ENCODE measurements at regions not wholly inside any gene's neighbourhood (a gene's known extent, or its start where the extent isn't known, plus 50 kb on each side); places are given as distances from the start of the nearest gene placed in this dataset.
A peak's percentile ranks its signal among the peaks of the same experiment; 100 is the strongest.
"Not testable (repeated sequence)": the region's sequence is repeated elsewhere in the genome, so short reads cannot be mapped to it uniquely, and the experiment has no call there.

DNA sequence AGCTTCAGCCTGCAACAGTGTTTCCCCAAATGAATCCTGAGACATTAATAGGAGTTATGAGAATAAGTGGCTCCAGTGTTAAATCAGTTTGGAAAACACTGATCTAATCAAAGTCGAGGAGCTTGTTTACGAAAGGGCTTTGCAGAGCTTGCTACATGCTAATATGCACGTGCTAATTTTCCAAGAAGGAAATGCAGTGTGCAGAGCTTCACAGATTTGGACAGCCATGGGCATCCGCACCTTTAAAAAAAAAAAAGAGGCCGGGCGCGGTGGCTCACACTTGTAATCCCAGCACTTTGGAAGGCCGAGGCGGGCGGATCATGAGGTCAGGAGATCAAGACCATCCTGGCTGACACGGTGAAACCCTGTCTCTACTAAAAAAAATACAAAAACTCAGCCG lies 79.7 kb upstream of the LMO2 start:
- not testable (repeated sequence) for DNase-seq (ENCODE audit: low spot score)

GRCh38 chr11:33970984-33971466 lies 79.1 kb upstream of the LMO2 start:
- DNase-seq (ENCODE audit: low spot score) = peak; percentile 80

- no peak for DNase-seq (ENCODE audit: low spot score)
These were observed 75.6 kb upstream of the LMO2 start for GRCh38 chr11:33967451-33967850.

DNA sequence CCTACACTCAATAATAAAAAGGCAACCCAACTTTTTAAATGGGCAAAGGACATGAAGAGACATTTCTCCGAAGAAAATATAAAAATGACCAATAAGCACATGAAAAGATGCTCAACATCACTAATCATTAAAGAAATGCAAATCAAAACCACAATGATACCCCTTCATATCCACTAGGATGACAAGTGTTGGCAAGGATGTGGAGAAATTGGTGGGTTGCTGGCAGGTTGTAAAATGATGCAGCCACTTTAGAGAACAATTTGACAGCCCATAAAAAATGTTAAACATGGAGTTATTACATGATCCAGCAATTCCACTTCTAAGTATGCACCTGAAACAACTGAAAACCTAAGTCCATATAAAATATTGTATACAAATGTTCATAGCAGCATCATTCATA lies 73.2 kb upstream of the LMO2 start:
- no peak for DNase-seq (ENCODE audit: low spot score)

DNA sequence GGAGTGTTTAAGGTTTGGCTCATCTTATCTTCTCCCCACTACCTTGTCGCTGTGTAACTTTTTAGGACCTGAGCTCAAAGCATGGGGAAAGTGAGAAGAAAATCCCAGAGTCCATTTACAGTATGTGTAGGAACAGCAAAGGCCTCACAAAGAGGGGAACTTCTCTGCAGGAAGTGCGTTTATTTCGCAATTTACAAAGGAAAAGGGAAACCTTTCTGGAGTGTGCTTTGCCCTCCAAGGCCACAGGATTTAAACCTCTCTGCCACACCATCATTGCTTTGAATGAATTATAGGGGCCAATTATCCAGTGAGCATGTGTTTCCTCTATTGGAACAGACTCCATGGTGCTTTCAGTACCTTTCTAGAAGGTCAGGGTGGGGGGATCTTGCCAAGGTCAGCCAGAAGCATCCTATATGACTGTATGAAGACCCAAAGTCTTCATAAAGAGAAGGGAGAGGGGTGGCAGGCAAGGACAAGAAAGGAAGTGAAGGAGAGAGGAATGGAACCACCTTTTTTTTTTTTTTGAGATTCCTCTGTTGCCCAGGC lies 68.1 kb upstream of the LMO2 start:
- no peak for DNase-seq (ENCODE audit: low spot score)

DNA sequence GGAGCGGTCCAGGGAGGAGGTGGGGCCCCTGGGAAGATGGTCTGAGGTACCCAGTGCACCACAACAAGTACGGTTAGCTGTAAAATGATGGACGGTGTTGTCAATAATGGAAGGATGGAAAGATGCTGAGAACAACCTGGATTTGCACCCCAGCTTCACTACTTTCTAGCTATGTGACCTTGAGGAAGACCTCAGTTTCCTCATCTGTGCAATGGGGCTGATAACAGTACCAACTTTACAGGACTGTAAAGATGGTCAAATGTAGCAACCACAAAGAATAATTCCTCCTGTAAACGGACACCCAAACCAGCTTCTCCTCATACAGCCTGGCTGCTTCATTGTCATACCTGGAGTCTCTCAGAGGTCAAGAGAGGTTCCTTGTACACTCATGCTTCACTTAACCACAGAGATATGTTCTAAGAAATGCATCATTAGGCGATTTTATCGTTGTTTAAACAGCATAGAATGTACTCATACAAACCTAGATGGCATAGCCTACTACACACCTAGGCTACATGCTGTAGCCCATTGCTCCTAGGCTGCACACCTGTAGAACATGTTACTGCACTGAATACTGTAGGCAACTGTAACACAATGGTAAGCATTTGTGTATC lies 65.5 kb upstream of the LMO2 start:
- no peak for DNase-seq (ENCODE audit: low spot score)

GRCh38 chr11:33956611-33957010 lies 64.7 kb upstream of the LMO2 start:
- no peak for DNase-seq (ENCODE audit: low spot score)

DNA sequence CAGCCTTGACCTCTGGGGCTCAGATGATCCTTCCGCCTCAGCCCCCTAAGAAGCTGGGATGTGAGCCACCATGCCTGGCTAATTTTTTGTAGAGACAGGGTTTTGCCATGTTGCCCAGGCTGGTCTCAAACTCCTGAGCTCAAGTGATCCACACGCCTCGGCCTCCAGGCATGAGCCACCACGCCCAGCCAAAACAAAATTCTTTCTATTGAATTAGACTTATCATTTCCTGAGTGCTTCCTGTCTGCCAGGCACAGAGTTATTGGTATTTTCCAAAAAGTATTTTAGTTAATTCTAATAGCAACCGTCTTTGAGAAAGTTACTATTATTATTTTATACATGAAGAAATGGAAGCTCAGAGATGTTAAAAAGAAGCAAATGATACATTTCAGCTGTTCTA lies 61.4 kb upstream of the LMO2 start:
- DNase-seq (ENCODE audit: low spot score) = no peak

DNA sequence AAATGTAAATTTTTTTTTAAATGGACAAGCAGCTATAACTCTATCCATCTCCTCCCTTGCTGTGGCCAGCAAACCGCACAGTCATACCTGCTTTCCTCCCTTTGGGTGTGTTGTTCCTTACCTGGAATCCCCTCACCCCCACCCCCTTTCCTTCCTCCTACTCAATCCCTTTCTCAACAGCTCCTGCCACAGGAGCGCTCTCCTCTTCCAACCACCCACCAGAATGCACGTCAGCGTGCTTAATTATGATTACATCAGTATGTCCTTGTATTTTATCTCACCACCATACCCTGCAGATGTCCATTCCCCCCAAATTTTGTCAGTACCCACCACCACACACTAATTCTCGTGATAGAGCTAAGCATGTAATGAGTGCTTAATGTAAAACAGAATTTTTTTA lies 60.9 kb upstream of the LMO2 start:
- DNase-seq (ENCODE audit: low spot score) = no peak

DNA sequence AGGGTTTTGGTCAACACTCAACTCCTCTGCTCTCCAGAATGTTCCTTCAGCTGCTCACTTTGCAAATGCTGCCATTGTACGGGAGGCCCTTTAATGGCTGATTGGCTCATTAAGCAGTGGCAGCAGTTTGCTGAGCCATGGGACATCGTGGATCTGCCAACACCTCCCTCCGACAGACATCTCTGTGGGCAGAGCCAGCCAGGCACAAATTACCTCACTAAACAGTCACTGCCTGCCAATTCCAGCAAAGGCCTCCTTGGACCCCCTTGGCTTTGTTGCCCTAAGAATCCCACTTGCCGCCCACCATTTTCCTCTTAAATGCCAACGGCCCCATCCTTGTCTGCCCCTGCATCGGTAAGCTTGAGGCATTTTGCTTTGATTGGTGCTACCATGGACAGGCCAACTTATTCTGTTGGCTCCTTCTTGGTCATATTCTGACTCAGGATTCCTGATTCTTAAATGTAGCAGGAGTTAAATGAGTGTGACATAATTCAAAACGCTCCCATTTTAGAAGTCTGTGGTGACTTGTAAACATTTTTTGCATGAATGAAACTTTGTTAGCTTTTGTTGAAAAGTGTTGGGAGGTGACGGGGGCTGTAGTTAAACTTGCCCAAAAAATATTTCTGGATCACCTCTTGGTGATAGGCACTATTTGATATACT lies 57.5 kb upstream of the LMO2 start:
- DNase-seq (ENCODE audit: low spot score) = no peak

DNA sequence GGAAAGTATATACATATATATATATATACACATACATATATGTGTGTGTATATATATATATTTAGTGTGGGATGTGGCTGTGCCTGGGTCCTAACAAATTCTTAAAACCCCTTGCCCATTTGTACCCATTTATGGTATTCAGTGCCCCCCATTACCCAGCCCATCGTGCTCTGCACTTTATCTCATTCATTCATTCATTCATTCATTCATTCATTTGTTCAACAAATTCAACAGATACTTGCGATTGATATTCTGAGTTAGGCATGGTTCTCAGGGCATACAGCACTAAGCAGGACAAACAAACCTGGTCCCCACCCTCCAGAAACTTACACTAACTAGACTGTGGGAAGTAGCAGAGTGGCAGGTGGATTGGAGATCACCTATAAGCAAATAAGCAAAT lies 56.6 kb upstream of the LMO2 start:
- no peak for DNase-seq (ENCODE audit: low spot score)

GRCh38 chr11:33947918-33948317 lies 56.0 kb upstream of the LMO2 start:
- not testable (repeated sequence) for DNase-seq (ENCODE audit: low spot score)

DNA sequence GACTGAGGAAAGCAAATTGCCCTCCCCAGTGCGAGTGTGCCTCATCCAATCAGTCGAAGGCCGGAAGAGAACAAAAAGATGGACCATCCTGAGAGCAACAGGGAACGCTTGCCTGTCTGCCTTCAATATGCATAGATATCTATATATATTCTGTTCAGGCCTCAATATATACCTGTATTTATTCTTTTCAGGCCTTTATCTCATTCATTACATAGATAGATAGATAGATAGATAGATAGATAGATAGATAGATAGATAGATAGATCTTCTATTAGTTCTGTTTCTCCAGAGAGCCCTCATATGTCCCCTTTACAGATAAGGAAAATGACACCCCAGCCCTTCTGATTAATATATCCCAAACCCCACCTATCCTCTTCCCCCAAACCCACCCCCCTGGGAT lies 55.1 kb upstream of the LMO2 start:
- no peak for DNase-seq (ENCODE audit: low spot score)

DNA sequence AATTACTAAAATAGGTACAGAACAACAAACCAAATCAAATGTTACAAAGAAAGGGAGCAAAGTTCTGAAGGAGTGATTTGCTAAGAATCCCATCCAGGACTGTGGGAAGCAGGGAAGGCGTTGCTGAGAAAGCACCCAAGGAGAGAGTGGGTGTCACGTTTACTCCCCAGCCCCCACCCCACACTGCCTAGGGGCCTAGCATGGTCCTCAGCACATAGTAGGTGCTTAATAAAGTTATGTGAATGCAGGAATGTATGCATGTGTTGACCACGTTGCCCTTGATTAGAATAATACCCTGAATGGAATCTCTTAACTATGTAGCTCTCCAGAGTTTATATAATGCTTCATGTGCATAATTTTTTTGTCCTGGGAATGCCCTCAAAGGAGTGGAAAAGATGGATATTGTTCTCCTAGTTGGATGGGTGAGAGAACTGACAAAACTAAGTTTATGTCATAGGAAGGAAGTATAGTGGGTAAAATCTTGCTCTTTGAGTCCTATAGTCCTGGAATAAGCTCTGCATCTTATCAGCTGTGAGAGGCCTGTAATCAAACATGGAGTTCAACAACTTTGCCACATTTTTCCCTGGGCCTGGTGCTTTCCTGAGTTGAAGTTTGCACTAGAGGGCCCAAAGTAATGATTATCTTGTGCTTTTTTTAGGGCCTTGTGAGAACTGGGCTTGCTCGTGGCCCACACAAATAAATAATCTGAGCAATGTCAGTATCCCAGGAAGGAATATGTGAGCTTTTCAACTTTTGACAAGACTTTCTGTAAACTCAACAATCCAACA lies 53.8 kb upstream of the LMO2 start:
- no peak for DNase-seq (ENCODE audit: low spot score)

DNA sequence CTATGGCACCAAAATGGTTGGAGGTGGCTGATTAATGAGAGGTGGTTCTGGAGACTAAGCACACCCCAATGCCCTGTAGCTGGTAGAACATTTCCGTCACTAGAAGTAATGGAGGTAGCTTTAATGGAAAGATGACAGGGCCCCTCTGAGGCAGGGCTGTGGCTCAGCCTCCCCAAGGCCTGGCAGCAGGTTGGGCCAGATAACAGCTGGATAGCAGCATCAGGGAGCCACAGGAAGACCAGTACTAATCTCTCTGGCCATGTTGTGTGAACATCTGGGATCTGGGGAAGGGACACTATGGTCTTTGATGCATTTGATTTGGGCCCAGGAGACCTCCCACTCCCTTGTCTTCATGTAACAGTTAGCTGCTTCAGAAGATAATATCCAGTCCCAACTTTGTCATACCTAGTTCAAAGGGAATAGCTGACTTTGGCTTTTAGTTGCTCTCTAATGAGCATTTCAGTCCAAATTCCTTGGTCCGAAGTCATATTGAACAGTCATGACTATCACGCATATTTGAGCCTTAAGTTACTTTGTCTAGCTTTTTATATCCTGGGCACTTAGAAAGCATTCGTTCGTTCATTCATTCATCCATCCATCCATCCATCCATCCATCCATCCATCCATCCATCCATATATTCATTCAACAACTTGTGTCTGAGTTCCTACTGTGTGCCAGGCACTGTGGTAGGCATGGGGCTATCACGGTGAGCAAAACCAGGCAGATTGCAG lies 53.0 kb upstream of the LMO2 start:
- no peak for DNase-seq (ENCODE audit: low spot score)

DNA sequence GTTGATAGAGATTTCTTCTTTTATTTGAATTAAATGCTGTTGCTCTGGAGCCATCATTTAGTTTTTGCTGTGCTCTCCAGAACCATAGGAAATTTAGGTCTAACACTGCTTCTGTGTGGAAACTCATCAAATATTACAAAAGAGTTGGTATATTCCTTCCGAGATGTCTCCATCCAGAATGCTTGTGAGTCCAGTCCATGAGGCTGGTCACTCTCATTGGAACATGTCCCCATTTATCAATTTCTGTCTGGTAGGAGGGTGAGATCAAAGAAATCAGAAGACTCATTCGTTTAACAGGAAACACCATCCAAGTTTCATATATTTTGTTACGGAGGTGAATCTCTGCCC lies 52.4 kb upstream of the LMO2 start:
- DNase-seq (ENCODE audit: low spot score) = no peak

DNA sequence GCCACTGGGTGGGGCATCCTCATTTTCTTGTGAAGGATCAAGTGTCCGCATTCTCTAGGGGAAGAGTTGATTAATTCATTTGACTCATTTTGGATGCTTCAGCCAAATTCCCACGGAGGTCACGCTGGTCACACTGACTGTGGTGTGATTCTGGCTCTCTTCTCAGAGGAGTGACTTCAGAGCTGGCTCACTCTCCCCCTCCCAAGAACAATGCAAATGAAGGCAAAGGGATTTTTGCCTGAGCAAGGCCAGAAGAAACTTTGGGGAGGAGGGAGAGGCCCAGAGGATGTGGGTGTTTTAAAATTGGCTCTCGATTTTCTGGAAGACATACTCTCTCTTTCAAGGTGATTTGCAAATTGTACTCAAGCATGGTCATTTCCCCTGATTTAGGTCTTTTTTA lies 51.1 kb upstream of the LMO2 start:
- DNase-seq (ENCODE audit: low spot score) = peak; percentile 81

DNA sequence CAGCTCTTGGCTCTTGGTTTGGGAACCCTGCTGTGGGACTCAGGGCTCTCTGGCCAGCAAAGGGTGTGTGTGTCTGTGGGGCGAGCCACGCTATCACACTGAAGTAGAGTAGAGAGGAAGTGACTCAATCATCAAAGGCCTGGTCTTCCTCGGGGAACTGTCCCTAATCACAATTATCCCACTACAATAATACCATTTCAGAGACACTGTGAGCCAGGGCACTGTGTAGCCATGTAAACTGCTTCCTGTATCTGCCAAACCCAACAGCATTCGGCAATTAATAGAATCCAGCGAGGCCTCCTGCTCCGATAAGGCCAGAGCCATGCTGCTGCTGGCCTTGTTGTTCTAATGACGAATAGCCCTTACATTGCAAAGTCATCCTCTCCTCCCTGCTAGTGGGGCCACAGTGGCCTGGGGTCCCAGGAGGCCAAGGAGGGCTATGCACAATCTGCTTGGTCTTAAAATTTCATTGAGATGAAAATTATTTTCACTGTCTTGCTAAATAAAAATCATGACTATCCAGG lies 49.8 kb upstream of the LMO2 start:
- peak; percentile 44 for DNase-seq (ENCODE audit: low spot score)
